NCI-H82 (cell line): ENCODE measurements at regions not wholly inside any gene's neighbourhood (a gene's known extent, or its start where the extent isn't known, plus 50 kb on each side); places are given as distances from the start of the nearest gene placed in this dataset.

ENCODE experiments used
- DNase-seq: peaks from one replicate; lab custom pipeline; 2025; lab: John Stamatoyannopoulos, UW

DNA sequence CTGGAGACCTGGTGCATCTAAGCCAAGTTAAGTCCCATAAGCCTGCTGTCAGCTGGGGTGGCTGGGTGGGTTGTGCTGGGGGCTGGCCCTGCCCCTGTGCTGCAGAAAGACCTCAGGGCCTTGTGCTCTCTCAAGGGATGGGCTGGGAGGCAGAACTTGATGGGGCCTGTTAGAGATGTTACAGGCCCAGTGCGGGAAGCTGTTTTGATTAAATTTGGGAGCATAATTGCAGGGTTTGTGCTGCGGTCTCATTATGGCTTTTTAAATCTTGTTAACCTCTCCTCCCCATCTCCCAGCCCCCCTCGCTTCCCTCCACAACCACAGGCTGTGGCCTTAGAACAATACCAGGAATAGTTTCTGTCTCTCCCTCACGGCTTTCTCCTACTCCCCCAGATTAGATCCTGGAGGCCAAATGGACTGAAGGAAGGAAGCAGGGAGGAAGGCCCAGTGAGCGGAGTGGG, 87.6 kb upstream of the TLE3 start:
- DNase-seq = peak; percentile 92

DNA sequence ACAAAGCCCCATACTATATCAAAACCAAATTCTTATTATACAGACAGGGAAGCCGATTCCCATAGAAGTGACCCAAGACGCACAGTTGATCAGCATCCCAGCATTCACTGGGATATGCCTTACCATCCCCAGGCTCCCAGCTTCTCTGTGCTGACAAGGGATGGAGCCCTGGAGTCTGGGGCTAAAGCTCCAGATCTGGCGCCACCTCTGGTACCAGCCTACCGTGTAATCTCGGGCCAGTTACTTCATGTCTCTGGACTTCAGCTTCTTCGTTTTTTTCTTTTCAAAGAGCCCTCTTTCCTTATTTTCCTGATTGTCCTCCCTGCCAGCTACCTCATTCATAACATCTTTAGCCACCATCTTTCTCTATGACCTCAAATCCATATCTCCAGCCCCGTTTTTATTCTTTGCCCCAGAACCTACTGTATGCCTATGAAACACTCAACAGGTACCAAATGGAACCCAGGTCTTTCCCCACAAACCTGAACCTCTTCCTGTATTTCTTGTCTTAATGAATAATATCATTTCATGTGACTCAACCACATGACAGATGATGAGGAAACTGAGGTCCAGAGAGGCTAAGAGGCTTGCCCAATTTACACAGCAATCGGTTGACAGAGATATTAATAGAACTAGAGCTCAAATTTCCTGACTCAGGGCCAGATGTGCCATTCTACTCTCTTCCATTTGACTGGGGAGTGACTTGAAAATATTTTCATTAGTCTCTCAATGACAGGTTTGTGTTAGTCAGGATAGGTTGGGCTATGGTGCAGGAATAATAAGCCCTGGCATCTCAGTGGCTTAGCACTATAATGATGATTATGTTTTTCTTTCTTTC, 85.4 kb upstream of the TLE3 start:
- no peak for DNase-seq

DNA sequence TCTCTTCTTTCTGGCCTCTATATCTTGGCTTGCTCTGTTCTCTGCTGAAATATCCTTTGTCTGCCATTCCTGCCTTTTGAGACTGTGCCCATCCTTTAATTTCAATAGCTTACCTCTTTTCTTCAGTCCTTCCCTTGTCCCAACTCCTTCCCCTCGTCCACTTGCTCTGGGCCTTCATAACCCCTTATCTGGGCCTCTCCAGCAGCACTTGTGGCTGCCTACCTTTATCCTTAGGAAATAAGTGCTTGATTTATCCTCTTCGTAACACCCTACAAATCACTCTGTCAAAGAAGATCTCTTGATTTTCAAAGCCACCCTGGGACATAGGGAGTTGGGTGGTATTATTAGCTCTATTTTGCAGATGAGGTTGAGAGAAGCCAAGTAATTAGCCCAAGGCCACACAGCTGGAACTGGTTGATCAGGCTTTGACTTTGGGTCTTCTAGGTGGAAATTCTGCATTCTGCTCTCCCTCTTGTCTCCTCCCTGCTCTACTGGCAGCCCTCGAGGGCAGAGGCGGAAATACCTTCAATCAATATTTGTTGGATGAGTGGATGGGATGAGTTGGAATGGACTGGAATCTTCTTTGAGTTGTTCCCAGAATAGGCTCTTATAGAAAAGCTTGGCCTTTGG, 84.0 kb upstream of the TLE3 start:
- no peak for DNase-seq

DNA sequence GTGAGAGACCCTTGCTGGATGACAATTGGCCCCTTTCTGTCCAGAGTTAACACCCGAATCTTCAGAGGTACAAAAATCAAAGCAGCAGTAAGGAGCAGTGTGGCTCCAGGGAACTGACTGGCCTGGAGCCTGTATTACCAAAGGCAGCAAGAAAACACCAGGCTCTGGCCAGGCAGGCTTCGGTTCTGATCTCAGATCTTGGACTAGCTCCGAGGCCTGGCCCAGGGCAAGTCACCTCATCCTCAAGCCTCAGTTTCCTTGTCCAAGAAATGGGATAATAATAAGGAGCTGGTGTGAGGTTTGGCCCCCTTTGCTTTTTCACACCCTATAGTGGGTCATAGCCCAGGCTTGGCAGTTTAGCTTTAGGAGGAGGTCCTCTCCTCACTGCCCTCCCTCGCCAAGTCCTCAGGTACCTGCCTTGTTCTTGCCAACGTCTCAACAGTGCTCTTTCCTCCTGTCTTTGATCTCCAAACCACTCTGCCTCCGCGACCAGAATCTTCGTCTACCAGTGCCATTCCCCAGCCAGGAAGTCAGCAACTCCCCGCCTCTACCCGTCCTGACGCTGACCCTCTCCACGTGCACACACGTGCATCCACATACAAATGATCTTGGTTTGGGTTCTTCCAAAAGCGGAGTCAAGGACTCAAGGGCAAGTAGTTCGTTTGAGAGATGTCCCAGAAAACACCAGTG, 82.6 kb upstream of the TLE3 start:
- DNase-seq = no peak

DNA sequence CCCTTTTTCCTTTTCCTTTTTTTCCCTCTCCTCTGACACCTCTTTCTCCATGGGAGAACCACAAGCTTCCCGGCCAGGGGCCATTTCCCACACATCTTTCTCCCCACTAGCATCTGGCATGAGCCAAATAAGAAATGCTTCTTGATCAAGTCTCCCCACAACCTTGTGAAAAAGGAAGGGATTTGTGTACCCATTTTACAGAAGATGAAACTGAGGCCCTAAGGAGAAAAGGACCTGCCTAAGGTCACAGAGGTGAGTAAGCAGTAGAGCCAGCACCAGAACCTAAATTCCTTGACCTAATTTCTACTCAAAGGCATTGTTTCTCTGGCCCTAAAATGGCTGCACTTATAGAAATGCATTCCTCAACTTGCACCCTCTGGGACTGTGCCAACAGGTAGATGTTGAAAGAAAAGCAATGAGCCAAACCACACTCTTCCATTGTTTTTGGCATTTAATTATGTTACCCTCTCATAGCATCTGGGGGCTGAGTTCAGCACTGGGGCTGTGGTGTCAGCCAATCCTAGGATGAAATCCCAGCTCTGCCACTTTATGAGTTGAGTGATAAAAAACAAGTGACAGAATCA, 81.7 kb upstream of the TLE3 start:
- no peak for DNase-seq

DNA sequence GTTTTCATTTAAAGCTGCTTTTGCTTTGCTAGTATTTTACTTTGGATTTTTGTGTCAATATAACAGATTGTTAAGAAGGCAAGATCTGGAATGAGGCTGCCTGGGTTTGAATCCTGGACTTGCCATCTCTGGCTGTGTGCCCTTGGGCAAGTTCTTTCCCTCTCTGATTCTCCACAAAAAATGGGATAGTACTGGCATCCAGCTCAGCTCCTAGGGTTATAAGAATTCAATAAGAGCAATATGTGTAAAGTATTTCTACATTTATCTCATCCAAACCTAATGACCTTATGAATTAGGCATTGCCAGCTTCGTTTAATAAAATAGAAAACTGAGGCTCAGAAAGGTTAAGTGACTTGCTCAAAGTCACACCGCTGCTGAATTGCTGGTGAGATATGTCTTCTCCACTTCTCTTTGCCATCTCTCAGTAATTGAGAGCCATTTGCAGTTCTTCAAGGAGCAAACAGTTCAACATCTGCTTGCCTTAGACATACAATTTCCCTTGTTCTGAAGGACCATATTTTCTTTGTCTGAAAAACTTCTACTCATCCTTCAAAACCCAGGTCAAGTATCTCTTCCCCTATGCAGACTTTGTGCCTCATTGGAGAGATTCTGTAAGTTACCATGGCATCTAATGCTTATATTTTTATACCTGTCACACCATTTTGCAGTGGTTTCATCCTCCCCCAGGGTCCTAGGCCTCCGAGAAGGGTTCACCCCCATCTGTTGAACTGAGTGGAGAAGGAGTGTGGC, 80.8 kb upstream of the TLE3 start:
- no peak for DNase-seq

DNA sequence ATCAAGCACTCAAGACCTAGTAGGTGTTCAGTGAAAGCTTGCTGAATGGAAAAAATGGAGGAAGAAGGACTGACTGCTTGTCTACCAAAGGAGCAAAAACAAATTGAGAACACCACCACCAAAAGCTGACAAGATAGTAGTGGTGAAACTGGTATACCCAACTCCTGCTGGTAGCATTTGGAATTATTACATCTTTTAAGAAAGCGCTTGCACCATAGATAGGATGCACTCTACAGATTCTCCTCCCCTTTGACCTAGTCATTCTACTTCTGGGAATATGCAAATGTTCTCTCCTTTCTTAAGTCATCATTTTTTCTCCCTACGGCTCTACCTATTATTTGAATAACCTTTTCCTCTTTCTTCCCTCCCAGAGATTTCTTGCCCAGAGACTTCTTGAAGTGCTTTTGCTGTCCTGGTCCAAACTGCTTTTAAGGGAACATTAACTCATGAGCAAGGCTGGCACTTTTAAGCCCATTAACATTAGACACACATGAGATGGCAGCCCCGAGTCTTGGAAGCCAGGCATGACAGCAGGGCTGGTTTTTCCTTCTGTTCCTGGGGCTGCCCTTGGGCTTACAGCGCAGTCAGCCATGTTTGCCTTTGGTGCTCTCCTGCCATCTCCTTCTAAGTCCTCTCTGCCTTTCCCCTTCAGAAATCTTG, 75.0 kb upstream of the TLE3 start:
- DNase-seq = peak; percentile 17

DNA sequence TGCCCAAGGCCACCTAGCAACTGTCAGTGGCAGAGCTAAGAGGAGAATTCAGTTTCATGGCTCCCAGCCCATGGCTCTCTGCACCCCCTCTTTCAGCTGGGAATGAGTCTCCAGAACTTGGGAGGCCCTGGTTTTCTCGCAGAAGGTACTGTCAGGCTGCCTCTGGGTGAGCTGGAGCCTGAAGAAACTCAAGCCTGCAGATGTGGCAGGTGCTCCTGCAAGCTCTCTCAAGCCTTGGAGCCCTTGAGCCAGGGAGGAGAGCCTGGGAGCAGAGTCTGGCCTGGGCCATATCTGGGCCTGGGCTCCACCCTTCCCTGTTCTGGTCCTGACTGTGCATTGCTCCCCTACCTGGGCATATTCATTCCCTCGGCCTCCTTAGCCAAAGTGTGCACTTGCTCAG, 74.4 kb upstream of the TLE3 start:
- DNase-seq = no peak

DNA sequence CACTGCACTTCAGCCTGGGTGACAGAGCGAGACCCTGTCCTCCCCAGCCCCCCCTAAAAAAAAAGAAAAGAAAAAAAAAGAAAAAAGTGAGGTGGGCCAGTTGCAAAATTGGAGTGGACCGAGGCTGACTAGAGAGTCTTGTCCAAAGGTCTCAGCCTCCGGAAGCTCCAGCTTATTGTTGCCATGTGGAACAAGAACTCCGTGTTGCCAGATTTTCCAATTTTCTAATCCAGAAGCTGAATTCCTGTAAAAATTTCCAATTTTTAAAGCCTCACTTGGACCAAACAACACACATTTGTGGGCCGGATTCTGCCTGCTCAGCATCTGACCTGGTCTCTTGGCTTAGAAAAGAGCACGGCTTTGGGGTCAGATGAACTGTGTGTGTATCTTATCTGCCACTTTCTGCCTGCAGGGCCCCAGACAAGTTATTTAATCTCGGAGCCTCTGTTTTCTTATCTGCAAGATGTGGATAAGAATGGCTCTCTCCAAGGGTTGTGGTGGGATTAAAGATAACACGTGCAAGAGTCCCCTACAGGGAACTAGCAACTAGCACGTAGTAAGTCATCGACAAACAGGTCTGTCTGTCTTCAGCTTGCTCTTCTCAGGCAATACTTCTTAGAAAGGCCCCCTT, 73.7 kb upstream of the TLE3 start:
- peak; percentile 27 for DNase-seq

DNA sequence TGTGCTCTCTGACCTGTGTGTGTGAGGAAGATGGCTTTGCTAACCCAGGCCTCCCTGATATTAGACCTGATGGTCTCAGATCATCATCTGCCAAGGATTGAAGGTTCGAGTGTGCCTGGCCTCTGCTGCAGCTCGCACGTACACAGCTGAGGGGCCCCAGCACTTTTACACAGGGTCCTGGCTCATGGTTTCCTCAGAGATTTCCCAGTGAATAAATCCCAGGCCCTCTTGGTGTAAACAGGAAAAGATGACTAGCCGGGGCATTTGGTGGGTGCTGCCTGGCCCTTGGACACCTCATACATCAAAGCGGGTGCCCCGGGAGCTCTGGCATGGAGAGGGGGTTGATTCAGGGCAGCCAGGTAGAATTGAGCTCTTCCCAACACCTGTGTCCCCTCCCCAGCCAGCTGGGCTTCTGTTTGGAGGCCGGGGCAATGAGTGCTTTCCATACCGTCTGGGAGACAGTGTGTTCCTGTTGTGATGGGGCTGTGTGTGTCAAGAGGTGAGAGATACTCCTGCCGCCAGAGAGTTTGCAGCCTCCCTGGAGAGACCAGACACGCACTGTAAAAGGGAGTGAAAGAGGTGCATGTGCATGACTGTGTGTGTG, 72.5 kb upstream of the TLE3 start:
- no peak for DNase-seq

DNA sequence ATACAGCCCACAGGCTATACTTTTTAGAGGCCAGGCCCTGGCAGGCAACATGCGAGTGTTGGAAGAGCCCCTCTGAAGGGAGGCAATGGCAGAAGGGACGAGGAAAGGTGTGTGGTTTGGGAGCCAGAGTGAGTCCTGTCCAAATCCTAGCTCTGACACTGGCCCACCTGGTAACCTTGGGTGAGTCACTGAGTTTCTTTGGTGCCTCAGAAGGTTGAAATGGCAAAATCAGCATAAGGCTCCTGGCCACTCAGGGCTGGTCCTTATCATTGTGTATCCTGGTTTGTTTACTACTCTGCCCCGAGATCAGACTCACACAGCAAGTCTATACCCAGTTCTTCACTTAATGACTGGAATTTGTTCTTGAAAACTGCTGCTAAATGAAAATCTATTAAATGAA, 71.4 kb upstream of the TLE3 start:
- no peak for DNase-seq

DNA sequence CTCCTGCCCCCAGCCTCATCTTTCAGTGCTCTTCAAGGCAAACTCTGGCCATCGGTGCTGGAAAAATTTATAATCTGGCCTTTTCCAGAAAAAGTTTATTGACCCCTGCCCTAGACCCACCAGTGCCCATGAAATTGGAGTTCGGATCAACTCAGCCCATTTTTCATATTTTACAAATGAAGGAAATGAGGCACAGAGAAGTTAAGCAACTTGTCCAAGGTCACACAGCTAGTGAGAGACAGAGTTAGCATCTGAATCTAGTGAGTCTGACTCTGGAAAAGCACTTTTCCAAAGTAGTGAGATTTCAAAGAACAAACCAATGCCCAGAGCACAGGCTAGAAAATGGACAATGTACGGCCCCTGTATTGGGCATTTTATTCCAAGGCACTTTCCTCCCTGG, 69.4 kb upstream of the TLE3 start:
- DNase-seq = no peak

DNA sequence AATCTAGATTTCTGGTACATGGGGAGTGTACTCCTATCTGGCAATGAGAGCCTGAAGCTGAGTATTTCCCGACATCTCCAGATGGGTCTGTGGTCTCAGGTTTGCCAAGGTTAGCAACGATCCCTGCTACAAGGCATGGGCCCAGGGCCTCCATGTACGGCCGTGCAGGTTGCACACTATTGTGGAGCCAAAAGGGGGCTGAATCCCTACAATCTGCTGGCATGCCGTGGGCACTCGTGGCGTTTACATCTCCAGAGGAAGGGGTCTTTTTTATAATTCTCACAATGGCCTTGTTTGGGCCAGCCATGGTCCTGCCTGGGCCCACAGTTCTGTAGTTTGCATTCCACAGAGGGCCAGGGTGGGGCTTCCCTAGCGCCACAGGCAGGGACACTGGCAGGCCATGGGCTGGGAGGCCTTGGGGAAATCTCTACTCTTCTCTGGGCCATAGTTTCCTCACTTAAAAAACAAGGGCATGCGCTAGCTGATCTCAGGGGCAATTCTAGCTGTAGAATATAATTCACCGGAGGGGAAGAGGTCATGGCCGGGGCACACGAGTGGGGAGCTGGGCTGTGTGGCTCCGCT, 68.9 kb upstream of the TLE3 start:
- no peak for DNase-seq

DNA sequence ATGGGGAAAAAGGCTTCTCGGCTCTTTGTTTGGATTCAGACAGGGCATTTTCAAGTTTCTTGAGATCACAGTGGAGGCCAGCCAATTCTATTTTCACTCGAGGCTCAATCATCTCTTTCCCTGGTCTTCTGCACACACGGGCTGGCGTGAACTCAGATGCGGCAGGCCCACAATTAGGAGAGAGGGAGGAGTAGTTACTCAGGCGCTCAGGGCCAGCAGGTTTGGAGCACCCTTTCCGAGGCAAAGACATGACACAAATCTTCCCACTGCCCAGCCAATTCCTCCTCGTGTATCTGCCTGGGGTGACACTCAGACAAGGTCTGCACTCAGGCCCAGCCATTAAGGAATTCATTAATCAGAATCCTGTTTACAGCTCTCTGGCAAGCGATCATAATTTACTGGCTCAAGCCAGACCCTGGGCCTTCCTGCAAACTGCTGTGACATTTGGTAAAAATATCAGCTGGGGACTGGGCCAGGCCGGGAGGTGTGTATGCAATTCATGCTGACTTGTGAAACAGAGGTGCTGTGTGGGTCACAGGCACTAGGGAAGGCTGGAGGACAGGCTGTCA, 68.1 kb upstream of the TLE3 start:
- DNase-seq = peak; percentile 54

DNA sequence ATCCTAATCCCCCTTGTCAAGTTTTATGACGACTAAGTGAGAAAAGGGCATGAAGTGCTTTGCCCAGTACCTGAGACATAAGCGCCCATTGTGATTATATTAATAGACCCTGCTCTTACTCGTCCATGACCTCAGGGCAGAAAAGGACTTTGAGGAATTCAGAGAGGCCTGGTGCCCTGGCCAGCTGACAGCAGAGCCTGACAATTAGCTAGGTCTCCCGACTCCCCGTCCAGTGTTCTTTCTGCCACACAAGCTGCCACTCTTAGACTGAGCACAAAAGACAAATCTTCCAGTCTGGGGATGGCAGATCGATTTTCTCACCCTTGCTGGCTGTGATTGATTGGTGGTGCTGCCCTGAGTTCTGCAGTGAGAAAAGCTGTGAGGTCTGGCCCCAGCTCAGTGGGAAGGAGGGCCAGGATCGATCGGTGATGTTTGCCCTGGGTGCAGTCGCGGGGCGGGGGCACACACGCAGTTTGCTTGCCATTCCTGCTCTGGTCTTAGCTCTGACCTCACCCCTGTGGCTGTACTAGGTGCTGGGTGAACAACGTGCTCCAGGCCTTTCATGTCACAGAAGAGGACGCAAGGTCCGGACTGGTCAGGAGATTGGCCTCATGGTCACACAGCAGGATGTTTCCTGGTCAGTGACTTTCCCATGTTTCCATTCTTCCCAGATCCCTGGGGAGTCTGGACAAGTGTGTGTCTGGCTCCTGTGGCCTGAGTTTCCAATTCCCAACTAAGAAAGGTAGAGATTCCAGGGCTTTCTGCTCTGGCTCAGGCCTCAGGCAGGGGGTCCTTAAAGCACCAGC, 67.4 kb upstream of the TLE3 start:
- DNase-seq = no peak

DNA sequence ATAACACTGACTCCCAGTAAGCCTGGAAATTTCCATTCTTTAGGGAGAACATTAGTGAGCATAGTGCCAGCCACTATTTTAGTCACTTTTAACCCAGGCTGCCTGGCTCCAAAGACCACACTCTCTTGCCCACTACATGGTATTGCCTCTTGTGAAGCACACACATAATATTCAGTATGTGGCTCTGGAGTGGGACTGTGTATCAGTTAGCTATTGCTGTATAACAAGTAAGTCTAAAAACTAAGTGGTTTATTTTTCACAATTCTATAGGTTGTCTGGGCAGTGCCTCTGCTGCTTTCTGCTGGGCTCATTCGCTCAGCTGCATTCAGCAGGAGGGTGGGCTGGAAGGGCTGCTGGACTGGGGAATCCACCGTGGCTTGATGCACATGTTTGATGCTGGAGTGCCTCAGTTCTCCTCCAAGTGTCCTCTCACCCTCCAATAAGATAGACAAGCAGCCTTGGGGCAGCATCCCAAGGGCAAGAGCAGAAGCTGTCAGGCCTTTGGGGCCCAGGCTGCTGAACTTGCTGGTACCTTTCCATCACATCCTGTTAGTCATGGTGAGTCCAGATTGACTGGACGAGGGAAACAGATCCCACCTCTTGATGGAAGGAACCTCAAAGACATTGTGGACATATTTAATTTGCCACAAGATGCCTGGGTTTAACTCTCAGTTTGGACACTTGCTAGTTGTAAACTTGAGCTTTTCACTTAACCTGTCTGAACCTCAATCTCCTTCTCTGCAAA, 66.6 kb upstream of the TLE3 start:
- DNase-seq = no peak

DNA sequence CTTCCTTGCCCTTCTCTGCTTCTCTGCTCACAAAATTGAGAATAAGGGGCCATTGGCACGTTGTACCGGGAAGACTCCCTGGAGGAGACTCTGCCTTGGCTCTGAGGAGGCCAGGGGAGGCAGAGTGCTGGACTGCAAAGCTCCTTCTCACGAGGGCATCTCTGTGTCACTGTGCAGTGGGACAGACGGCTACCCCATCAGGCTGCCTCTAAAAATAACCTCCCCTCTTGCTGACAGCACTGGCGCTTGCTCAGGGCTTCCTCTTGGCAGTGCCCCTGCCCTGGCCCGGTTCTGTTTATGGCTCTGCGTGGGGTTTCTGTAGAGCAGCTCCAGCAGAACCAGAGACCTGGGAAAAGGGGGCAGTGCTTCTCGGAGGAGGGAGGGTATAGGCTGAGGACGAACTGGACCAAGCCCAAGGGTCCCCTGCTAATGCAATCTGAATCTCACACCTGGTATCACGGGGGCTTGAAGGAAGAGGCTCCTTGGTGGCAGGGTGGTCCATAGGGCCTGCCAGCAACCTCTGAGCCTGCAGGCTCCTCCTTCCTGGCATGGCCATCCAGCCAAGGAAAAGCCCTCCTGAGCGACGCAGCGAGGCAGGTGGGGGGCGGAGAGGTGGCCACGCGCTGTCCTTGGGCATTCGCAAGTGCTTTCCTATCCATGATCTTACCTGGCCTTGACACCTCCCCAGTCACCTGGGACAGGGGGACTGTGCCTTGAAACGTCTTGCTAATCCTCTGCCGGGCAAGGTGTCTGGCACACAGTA, 63.3 kb upstream of the TLE3 start:
- no peak for DNase-seq
